Heart left ventricle (tissue), 16 donors: ENCODE measurements at regions not wholly inside any gene's neighbourhood (a gene's known extent, or its start where the extent isn't known, plus 50 kb on each side); places are given as distances from the start of the nearest gene placed in this dataset.

ENCODE experiments used
- ATAC-seq, 4 donors: fragments of 200-7000 bp; cut with Tn5 transposase; one replicate each; pipeline ENCODE4 v1.9.1; 2020 to 2022; ENCODE audit warnings: moderate library complexity in 4 of 4, mild to moderate bottlenecking in 3 of 4, moderate number of reproducible peaks in 1 of 4
- DNase-seq, 5 donors: peaks; one replicate each; pipeline ENCODE4 v3.0.0-alpha.2; 2020
- H3K27ac ChIP-seq, 12 donors: fragments of 200-600 bp; sonication (generic) in 4 of 12; one replicate each; pipeline versions ENCODE4 v1.5.0 to v1.8.0; 2016 to 2022; ENCODE audit warnings: mild to moderate bottlenecking in 2 of 12
- H3K27me3 ChIP-seq, 9 donors: fragments of 200-600 bp; sonication (generic) in 2 of 9; one replicate each; pipeline versions ENCODE4 v1.5.1 to v1.8.0; 2016 to 2022; ENCODE audit warnings: mild to moderate bottlenecking in 3 of 9
- H3K36me3 ChIP-seq, 9 donors: fragments of 200-600 bp; sonication (generic) in 2 of 9; one replicate each; pipeline versions ENCODE4 v1.5.0 to v1.8.0; 2018 to 2022; ENCODE audit warnings: mild to moderate bottlenecking in 2 of 9
- H3K4me1 ChIP-seq, 12 donors: fragments of 200-600 bp; sonication (generic) in 4 of 12; one replicate each; pipeline versions ENCODE4 v1.5.0 to v1.8.0; 2016 to 2022; ENCODE audit warnings: mild to moderate bottlenecking in 3 of 12
- H3K4me3 ChIP-seq, 12 donors: fragments of 200-600 bp; sonication (generic) in 4 of 12; one replicate each; pipeline versions ENCODE4 v1.5.0 to v1.8.0; 2017 to 2022; ENCODE audit warnings: mild to moderate bottlenecking in 9 of 12, moderate library complexity in 4 of 12
- H3K9me3 ChIP-seq, 12 donors: fragments of 200-600 bp; sonication (generic) in 4 of 12; one replicate each; pipeline versions ENCODE4 v1.5.0 to v1.8.0; 2016 to 2022; ENCODE audit warnings: mild to moderate bottlenecking in 1 of 12
- CTCF ChIP-seq, 12 donors: fragments of 200-600 bp; sonication (generic) in 4 of 12; IDR thresholded peaks; one replicate each; pipeline versions ENCODE4 v1.5.0 to v1.8.0; 2018 to 2022; ENCODE audit warnings: antibody characterized with exemption in 12 of 12, mild to moderate bottlenecking in 5 of 12
- POLR2A ChIP-seq, 2 donors: fragments of 450-650 bp; IDR thresholded peaks; one replicate each; pipeline ENCODE4 v1.6.1; 2017; ENCODE audit warnings: antibody characterized with exemption in 2 of 2, mild to moderate bottlenecking in 2 of 2, moderate library complexity in 2 of 2
- WGBS, 4 donors: extraction: QIAGEN DNeasy Blood & Tissue Kit in 2 of 4; methylation state at CpG; one replicate each; pipeline versions ENCODE4 v1.1.5 to v1.1.7; 2013 to 2018; 5-methylcytosine and 5-hydroxymethylcytosine counted together
- intact Hi-C, 10 donors: fragments of 100-400 bp; cut with DNase I; formaldehyde crosslinking; loops; one replicate each; pipeline versions ENCODE4 v1.11.1 to v1.14.2; 2022
- donor health status: ischemic (EF 13 %, LVEDD 7.1; RV severe dilation, severe dysfunction).
- donor health status: healthy with polysubstance abuse.
- donor health status: DM: no; HTN: yes; CAD: no.
- donor health status: DM: no; HTN: no; CAD: no.
- donor health status: ischemic (EF 25% LVEDD 6.9; RV normal size, moderate dysfunction).
- donor health status: ischemic (EF 25% LVEDD 5.7; RV mildly dilated, moderate dysfunction).
- donor health status: healthy.
- donor health status: DM: yes; HTN: yes; CAD: no.
- donor health status: ischemic (EF 35%, LVEDD 5.7; RV mildly dilated, moderate dysfunction).
- donor health status: nonischemic (EF 11% LVEDD 7.7; RV severe dilation, severe dysfunction).
- donor health status: DM: yes; HTN: yes; CAD: no.
- donor health status: PGD.
- donor health status: ischemic (EF 29% LVEDD 5.4; RV normal size, mild dysfunction).
- donor health status: nonischemic (EF 23%, LVEDD 6.1; RV moderate dilation, normal function).

DNA sequence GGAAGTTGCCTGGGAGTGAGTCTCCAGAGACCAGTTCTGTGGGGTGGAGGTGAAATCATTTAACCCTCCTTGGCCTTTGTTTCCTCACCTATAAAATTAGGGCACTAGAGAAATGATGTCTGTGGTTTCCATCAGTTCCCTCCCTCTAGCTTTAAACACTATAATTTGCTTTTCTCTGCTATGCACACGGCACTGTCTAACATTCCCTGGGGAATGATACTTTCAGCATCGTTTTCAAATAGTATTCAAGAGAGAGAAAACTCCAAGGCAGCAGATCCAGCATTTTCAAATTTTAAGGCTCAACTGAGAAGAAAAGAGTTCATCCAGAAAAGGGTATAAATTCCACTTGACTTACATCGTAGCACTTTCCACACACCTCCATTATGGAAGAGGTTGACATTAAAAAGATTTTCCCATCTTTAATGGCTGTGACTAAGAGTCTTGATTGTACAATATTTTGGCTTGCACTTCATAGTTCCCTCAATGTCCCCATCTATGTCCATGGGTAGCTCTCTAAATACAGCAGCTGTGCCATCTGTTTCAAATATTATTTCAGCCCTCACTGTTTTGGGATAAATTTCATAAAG, 137.7 kb upstream of the ZPLD1 start:
- H3K9me3 ChIP-seq, result no peaks in the 10 kb centered on the region
- H3K27me3 ChIP-seq, result no peaks in the 10 kb centered on the region
- no peak for TF ChIP-seq CTCF (IDR thresholded peaks at IDR 0.05)
- no peak for TF ChIP-seq POLR2A (IDR thresholded peaks at IDR 0.05)
- H3K36me3 ChIP-seq, result no peaks in the 10 kb centered on the region
- intact Hi-C loops, result no loop called here
- H3K4me3 ChIP-seq, result no peak overlapping the region
- WGBS, 4 donors, result 56 to 68% (median 61%) methylated on average over 3 of the region's 3 CpGs
- H3K27ac ChIP-seq, result no peak overlapping the region
- H3K4me1 ChIP-seq, result no peaks in the 10 kb centered on the region
- DNase-seq, result no peak
- ATAC-seq, result no peak

GRCh38 chr3:102299125-102299877, 135.5 kb upstream of the ZPLD1 start:
- H3K27ac ChIP-seq, result no peak overlapping the region
- 81 to 93% (median 84%) methylated on average over 3 of the region's 3 CpGs for WGBS, 4 donors
- H3K4me1 ChIP-seq, result no peaks in the 10 kb centered on the region
- intact Hi-C loops, result no loop called here
- no peaks in the 10 kb centered on the region for H3K36me3 ChIP-seq
- DNase-seq (no peak), ATAC-seq (no peak)
- TF ChIP-seq POLR2A (IDR thresholded peaks at IDR 0.05) (no peak), CTCF (IDR thresholded peaks at IDR 0.05) (no peak)
- H3K9me3 ChIP-seq, result no peaks in the 10 kb centered on the region
- no peak overlapping the region for H3K4me3 ChIP-seq
- H3K27me3 ChIP-seq, result no peaks in the 10 kb centered on the region

DNA sequence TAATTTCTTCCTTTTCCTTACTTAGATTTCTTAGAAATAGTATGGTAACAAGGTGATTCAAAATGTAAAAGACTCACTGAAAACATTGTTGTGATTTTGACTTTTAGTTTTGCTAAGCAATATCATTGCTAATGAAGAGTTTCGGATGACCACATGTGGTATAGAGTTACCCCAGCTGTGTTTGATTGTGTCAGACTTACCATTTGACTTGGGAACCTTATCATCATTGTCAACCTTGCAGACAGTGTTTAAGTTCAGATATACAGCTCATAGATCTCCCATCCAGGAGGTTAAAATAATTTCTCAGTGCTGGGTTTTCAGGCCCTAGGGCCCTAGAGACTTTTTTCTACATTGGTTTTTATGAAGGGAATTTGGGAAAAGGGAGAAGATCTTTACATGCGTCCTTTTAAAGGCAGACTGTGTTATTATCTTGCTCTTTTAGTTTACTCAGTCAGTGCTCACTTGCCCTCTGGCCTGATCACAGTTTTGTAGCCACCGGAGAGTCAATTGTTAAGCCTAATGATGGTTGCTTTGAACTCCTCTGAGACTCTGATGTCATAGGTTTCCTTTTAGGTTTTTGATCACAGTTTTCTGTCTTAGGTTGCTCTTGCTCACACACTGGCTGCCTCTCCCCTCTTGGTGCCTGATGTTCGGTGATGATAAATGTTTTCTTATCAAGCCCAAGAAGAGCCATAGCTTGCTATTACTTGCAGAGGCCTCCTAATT, 133.5 kb upstream of the ZPLD1 start:
- Histone ChIP-seq H3K27me3 (no peaks in the 10 kb centered on the region), H3K9me3 (no peaks in the 10 kb centered on the region), H3K4me3 (no peak overlapping the region), H3K36me3 (no peaks in the 10 kb centered on the region), H3K27ac (no peak overlapping the region), H3K4me1 (no peaks in the 10 kb centered on the region)
- 48 to 55% (median 53%) methylated on average over 4 of the region's 4 CpGs for WGBS, 4 donors
- ATAC-seq, result no peak
- TF ChIP-seq POLR2A (IDR thresholded peaks at IDR 0.05) (no peak), CTCF (IDR thresholded peaks at IDR 0.05) (no peak)
- intact Hi-C loops, result no loop called here
- no peak for DNase-seq

DNA sequence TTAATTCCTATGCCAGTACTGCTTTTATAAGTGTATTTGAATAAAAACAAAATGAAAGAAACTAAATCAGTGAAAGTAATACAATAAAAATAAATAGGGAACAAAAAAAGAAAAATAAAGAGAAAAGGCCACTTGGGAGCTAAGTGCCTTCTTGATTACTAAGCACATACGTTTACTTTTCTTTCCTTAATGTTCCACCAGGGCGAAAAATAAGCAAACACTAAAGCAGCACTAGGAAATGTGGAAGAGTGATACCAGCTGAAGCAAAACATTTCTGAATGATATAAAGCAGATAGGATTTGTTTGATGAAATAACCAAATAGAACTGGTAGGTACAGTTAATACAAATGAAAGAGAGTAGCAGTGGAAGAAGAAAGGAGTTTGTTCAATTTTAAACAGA, 132.8 kb upstream of the ZPLD1 start:
- H3K4me1 ChIP-seq, result no peaks in the 10 kb centered on the region

More for the DNA sequence above, 132.8 kb upstream of the ZPLD1 start:
- Histone ChIP-seq H3K27me3 (no peaks in the 10 kb centered on the region), H3K27ac (no peak overlapping the region), H3K4me3 (no peak overlapping the region), H3K9me3 (no peaks in the 10 kb centered on the region), H3K36me3 (no peaks in the 10 kb centered on the region)
- intact Hi-C loops, result no loop called here
- ATAC-seq (no peak), DNase-seq (no peak)
- WGBS, 4 donors, result 46 to 67% (median 51%) methylated on average over 2 of the region's 2 CpGs
- TF ChIP-seq CTCF (IDR thresholded peaks at IDR 0.05), result no peak
- TF ChIP-seq POLR2A (IDR thresholded peaks at IDR 0.05), result no peak
